ENCODE measurements at regions not wholly inside any gene's neighbourhood (a gene's known extent, or its start where the extent isn't known, plus 50 kb on each side); places are given as distances from the start of the nearest gene placed in this dataset.

- POLR2A ChIA-PET (ENCODE audit: unreplicated experiment), result interaction anchor here (0.6 kb wide), 1 partner anchor 392 kb away, joined by 4 read pairs; no protein-coding TSS in a partner anchor
Measured at GRCh38 chr1:56147459-56147858, 431.9 kb downstream of the PLPP3 start.

DNA sequence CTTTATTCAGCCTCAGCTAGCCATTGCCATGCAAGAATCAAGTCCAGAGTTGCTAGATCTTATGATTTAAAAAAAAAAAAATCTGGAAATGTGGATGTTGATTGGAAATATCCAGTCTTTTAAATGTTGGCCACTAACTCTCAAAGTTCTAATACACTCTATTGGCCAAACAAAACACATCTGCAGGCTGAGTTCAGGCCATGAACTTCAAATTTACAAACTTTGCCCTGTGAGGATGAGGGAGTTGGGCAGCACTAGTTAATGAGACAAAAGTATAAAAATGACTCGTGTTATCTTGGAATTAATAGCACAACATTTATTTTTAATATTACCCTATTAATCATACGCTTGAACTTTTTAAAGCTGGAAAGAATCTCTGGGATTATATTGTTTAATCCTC lies 432.3 kb downstream of the PLPP3 start:
- no peak overlapping the region for H3K9ac ChIP-seq (ENCODE audit: low read length)

More at GRCh38 chr1:56147459-56147858, 431.9 kb downstream of the PLPP3 start:
- no peak overlapping the region for H3K4me2 ChIP-seq (ENCODE audit: low read length)
- H3K9me3 ChIP-seq (ENCODE audit: low read length), result no peaks in the 10 kb centered on the region
- H3K4me1 ChIP-seq (ENCODE audit: insufficient read depth, low read length), result no peaks in the 10 kb centered on the region
- intact Hi-C loops (cut with micrococcal nuclease), result no loop called here
- no peak overlapping the region for H2AFZ ChIP-seq (ENCODE audit: low read length)
- no peaks in the 10 kb centered on the region for H3K79me2 ChIP-seq (ENCODE audit: low read length)
- no peak overlapping the region for H3K9ac ChIP-seq (ENCODE audit: low read length)
- no peaks in the 10 kb centered on the region for H3K9me2 ChIP-seq (replicated peaks; ENCODE audit: low read length)
- CTCF ChIA-PET, result no interaction called here
- no TSS peak for BruUV-seq (replicated peaks)
- H3K4me3 ChIP-seq (ENCODE audit: low read length), result no peak overlapping the region
- TF ChIP-seq EZH2phosphoT487 (IDR thresholded peaks at IDR 0.05; ENCODE audit: borderline replicate concordance, low read length) (no peak), CTCF (conservative IDR thresholded peaks at IDR 0.05; ENCODE audit: low read depth, low read length) (no peak), EZH2 (IDR thresholded peaks at IDR 0.05; ENCODE audit: low read length, unreplicated experiment) (no peak)
- H3K36me3 ChIP-seq (ENCODE audit: low read depth, low read length), result no peaks in the 10 kb centered on the region
- no peaks in the 10 kb centered on the region for H3F3A ChIP-seq (ENCODE audit: low read length, unreplicated experiment)
- ATAC-seq (no peak), DNase-seq (no peak)
- no peak overlapping the region for H3K27ac ChIP-seq (ENCODE audit: low read length)
- H4K20me1 ChIP-seq (ENCODE audit: low read length), result no peaks in the 10 kb centered on the region
- H3K27me3 ChIP-seq (ENCODE audit: low read length), result no peaks in the 10 kb centered on the region

More for the DNA sequence above, 432.3 kb downstream of the PLPP3 start:
- no peaks in the 10 kb centered on the region for H3K9me2 ChIP-seq (replicated peaks; ENCODE audit: low read length)
- no peaks in the 10 kb centered on the region for H3K79me2 ChIP-seq (ENCODE audit: low read length)
- H3K9me3 ChIP-seq (ENCODE audit: low read length), result no peaks in the 10 kb centered on the region
- H2AFZ ChIP-seq (ENCODE audit: low read length), result no peak overlapping the region
- ChIA-PET CTCF (no interaction called here), POLR2A (ENCODE audit: unreplicated experiment) (interaction anchor here (0.6 kb wide), 1 partner anchor 392 kb away, joined by 4 read pairs; no protein-coding TSS in a partner anchor)
- DNase-seq (no peak), ATAC-seq (no peak)
- H4K20me1 ChIP-seq (ENCODE audit: low read length), result no peaks in the 10 kb centered on the region
- TF ChIP-seq EZH2phosphoT487 (IDR thresholded peaks at IDR 0.05; ENCODE audit: borderline replicate concordance, low read length), result no peak
- TF ChIP-seq EZH2 (IDR thresholded peaks at IDR 0.05; ENCODE audit: low read length, unreplicated experiment), result no peak
- no peak for TF ChIP-seq CTCF (conservative IDR thresholded peaks at IDR 0.05; ENCODE audit: low read depth, low read length)
- H3K27me3 ChIP-seq (ENCODE audit: low read length), result no peaks in the 10 kb centered on the region
- no peaks in the 10 kb centered on the region for H3K4me1 ChIP-seq (ENCODE audit: insufficient read depth, low read length)
- no TSS peak for BruUV-seq (replicated peaks)
- H3K4me2 ChIP-seq (ENCODE audit: low read length), result no peak overlapping the region
- H3F3A ChIP-seq (ENCODE audit: low read length, unreplicated experiment), result no peaks in the 10 kb centered on the region
- H3K4me3 ChIP-seq (ENCODE audit: low read length), result no peak overlapping the region
- H3K36me3 ChIP-seq (ENCODE audit: low read depth, low read length), result no peaks in the 10 kb centered on the region
- intact Hi-C loops (cut with micrococcal nuclease), result no loop called here
- no peak overlapping the region for H3K27ac ChIP-seq (ENCODE audit: low read length)
